Loucy (cell line): ENCODE measurements at regions not wholly inside any gene's neighbourhood (a gene's known extent, or its start where the extent isn't known, plus 50 kb on each side); places are given as distances from the start of the nearest gene placed in this dataset.

ENCODE experiments used
- EZH2phosphoT487 ChIP-seq: fragments of 200-600 bp; IDR thresholded peaks from 2 replicates; pipeline ENCODE4 v1.6.1; 2018; ENCODE audit warnings: antibody characterized with exemption, mild to moderate bottlenecking, moderate library complexity, borderline replicate concordance
- TF ChIP-seq, protein P1 (sequence below): fragments of 200-600 bp; sonication (generic); conservative IDR thresholded peaks from 2 replicates; pipeline ENCODE4 v1.5.1; 2014; ENCODE audit warnings: mild to moderate bottlenecking, antibody characterized with exemption, low read length

DNA sequence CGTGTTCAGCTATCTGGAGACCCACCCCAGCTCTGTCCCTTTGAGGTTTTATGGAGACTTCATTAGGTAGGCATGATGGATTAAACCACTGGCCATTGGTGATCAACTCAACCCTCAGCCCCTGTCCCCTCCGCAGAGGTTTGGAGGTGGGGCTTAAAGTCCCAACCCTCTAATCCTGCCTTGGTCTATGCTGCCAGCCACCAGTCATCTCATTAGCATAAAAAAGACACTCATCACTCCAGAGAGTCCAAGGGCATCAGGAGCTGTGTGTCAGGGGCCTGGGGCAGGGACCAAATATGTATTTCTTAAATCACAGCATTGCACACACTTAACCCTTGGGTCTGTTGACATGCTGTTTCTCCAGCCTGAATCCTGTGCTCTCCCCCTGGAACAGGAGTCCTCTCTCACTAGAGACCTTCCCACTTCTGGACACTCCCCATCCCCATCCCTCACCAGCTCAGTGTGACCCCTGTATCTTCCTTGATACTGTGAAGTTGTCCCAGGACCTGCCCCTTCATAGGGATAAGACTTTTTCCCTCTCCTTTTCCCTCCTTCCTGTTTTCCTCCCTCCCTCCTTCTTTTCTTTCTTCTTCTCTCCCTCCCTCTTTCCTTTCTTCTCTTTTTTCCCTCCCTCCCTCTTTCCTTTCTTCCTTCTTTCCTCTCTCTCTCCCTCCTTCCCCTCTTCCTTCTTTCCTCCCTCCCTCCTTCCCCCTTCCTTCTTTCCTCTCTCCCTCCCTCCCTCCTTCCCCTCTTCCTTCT, 54.7 kb upstream of the CLMN start:
- TF ChIP-seq, protein P1, sequence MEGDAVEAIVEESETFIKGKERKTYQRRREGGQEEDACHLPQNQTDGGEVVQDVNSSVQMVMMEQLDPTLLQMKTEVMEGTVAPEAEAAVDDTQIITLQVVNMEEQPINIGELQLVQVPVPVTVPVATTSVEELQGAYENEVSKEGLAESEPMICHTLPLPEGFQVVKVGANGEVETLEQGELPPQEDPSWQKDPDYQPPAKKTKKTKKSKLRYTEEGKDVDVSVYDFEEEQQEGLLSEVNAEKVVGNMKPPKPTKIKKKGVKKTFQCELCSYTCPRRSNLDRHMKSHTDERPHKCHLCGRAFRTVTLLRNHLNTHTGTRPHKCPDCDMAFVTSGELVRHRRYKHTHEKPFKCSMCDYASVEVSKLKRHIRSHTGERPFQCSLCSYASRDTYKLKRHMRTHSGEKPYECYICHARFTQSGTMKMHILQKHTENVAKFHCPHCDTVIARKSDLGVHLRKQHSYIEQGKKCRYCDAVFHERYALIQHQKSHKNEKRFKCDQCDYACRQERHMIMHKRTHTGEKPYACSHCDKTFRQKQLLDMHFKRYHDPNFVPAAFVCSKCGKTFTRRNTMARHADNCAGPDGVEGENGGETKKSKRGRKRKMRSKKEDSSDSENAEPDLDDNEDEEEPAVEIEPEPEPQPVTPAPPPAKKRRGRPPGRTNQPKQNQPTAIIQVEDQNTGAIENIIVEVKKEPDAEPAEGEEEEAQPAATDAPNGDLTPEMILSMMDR = no peak
- no peak for TF ChIP-seq EZH2phosphoT487
